Ovary (tissue), 7 donors: ENCODE measurements at regions not wholly inside any gene's neighbourhood (a gene's known extent, or its start where the extent isn't known, plus 50 kb on each side); places are given as distances from the start of the nearest gene placed in this dataset.

Experiments
- DNase-seq, 5 donors: peaks; one replicate each; pipeline ENCODE4 v3.0.0-alpha.2; 2019 to 2020
- H3K27ac ChIP-seq, 2 donors: fragments of 200-600 bp; one replicate each; pipeline versions ENCODE4 v1.5.1 to v1.8.0; 2019 to 2022
- H3K27me3 ChIP-seq: fragments of 200-600 bp; one replicate; pipeline ENCODE4 v1.8.0; 2022
- H3K36me3 ChIP-seq: fragments of 200-600 bp; sonication (generic); one replicate; pipeline ENCODE4 v1.5.1; 2019
- H3K4me1 ChIP-seq: one replicate; pipeline ENCODE4 v1.8.1; 2013; ENCODE audit warnings: mild to moderate bottlenecking, moderate library complexity; ENCODE audit not compliant: insufficient read depth
- H3K4me3 ChIP-seq: fragments of 200-600 bp; sonication (generic); one replicate; pipeline ENCODE4 v1.5.1; 2017
- H3K9me3 ChIP-seq, 2 donors: fragments of 200-600 bp in 1 of 2; sonication (generic) in 1 of 2; one replicate each; pipeline versions ENCODE4 v1.5.1 to v1.8.1; 2013 to 2019; ENCODE audit warnings: mild to moderate bottlenecking in 1 of 2, moderate library complexity in 1 of 2
- CTCF ChIP-seq, 3 donors: fragments of 450-650 bp in 2 of 3; fragments of 200-600 bp in 1 of 3; IDR thresholded peaks; one replicate each; pipeline versions ENCODE4 v1.5.1 to v1.8.0; 2016 to 2022; ENCODE audit warnings: antibody characterized with exemption in 3 of 3, mild to moderate bottlenecking in 1 of 3
- EP300 ChIP-seq: sonication (generic); formaldehyde crosslinking; IDR thresholded peaks from one replicate; pipeline ENCODE4 v1.6.1; 2017; ENCODE audit warnings: antibody characterized with exemption
- POLR2A ChIP-seq: fragments of 450-650 bp; IDR thresholded peaks from one replicate; pipeline ENCODE4 v1.6.1; 2017; ENCODE audit warnings: antibody characterized with exemption, mild to moderate bottlenecking, moderate library complexity
- WGBS, 3 donors: extraction: QIAGEN DNeasy Blood & Tissue Kit in 1 of 3; methylation state at CpG; one replicate each; pipeline versions ENCODE4 v1.1.5 to v1.1.7; 2013 to 2017; 5-methylcytosine and 5-hydroxymethylcytosine counted together
- intact Hi-C, 4 donors: fragments of 100-400 bp; cut with DNase I; formaldehyde crosslinking; loops; one replicate each; pipeline versions ENCODE4 v1.11.0 to v1.15.1; 2022 to 2023
- donor health status: DM: no; HTN: no; CAD: no; lungs with moderate emphysema.
- donor health status: DM: no; HTN: no; CAD: no.
- donor health status: Bipolar disorder and iron deficiency.
- donor health status: DM: no; HTN: no; CAD: no.
- donor health status: DM: yes; HTN: yes; CAD: no.

- WGBS, 3 donors, result 80 to 87% (median 81%) methylated on average over 7 of the region's 7 CpGs
- H3K9me3 ChIP-seq, result no peaks in the 10 kb centered on the region
- no peak overlapping the region for H3K27ac ChIP-seq
- no peak for DNase-seq
- no peaks in the 10 kb centered on the region for H3K27me3 ChIP-seq
- H3K36me3 ChIP-seq, result no peaks in the 10 kb centered on the region
- H3K4me1 ChIP-seq, result no peaks in the 10 kb centered on the region
- H3K4me3 ChIP-seq, result no peak overlapping the region
- intact Hi-C loops, result no loop called here
- TF ChIP-seq CTCF (IDR thresholded peaks at IDR 0.05) (no peak), EP300 (no peak), POLR2A (no peak)
Observed at GRCh38 chr5:85311536-85311935, 926.9 kb upstream of the EDIL3 start.

GRCh38 chr5:85320495-85320894 lies 935.8 kb upstream of the EDIL3 start:
- H3K4me1 ChIP-seq, result no peaks in the 10 kb centered on the region
- H3K27ac ChIP-seq, result no peak overlapping the region
- WGBS, 3 donors, result 82 to 86% (median 83%) methylated on average over 6 of the region's 6 CpGs
- H3K9me3 ChIP-seq, result no peaks in the 10 kb centered on the region
- H3K36me3 ChIP-seq, result no peaks in the 10 kb centered on the region
- H3K4me3 ChIP-seq, result no peak overlapping the region
- intact Hi-C loops, result no loop called here
- no peak for DNase-seq
- no peaks in the 10 kb centered on the region for H3K27me3 ChIP-seq
- TF ChIP-seq POLR2A (no peak), CTCF (IDR thresholded peaks at IDR 0.05) (no peak), EP300 (no peak)

- H3K27ac ChIP-seq, result no peak overlapping the region
- no peaks in the 10 kb centered on the region for H3K27me3 ChIP-seq
- H3K4me1 ChIP-seq, result no peaks in the 10 kb centered on the region
- H3K4me3 ChIP-seq, result no peak overlapping the region
- no peak for DNase-seq
- no peak for TF ChIP-seq POLR2A
- no peak for TF ChIP-seq EP300
- no peak for TF ChIP-seq CTCF (IDR thresholded peaks at IDR 0.05)
- 90 to 96% (median 95%) methylated on average over 1 of the region's 1 CpG for WGBS, 3 donors
- no peaks in the 10 kb centered on the region for H3K9me3 ChIP-seq
- no peaks in the 10 kb centered on the region for H3K36me3 ChIP-seq
- intact Hi-C loops, result no loop called here
Observed at GRCh38 chr5:85333276-85333675, 948.6 kb upstream of the EDIL3 start.

- no peaks in the 10 kb centered on the region for H3K27me3 ChIP-seq
- H3K9me3 ChIP-seq, result no peaks in the 10 kb centered on the region
- intact Hi-C loops, result no loop called here
- H3K27ac ChIP-seq, result no peak overlapping the region
- no peaks in the 10 kb centered on the region for H3K36me3 ChIP-seq
- H3K4me3 ChIP-seq, result no peak overlapping the region
- TF ChIP-seq CTCF (IDR thresholded peaks at IDR 0.05), result no peak
- no peak for TF ChIP-seq EP300
- TF ChIP-seq POLR2A, result no peak
- 70 to 75% (median 73%) methylated on average over 5 of the region's 5 CpGs for WGBS, 3 donors
- H3K4me1 ChIP-seq, result no peaks in the 10 kb centered on the region
- DNase-seq, result no peak
Observed at GRCh38 chr5:85337435-85337834, 952.8 kb upstream of the EDIL3 start.

GRCh38 chr5:85340790-85341189 lies 956.1 kb upstream of the EDIL3 start:
- intact Hi-C loops, result no loop called here
- H3K4me3 ChIP-seq, result no peak overlapping the region
- H3K36me3 ChIP-seq, result no peaks in the 10 kb centered on the region
- no peak overlapping the region for H3K27ac ChIP-seq
- TF ChIP-seq POLR2A (no peak), EP300 (no peak), CTCF (IDR thresholded peaks at IDR 0.05) (no peak)
- no peaks in the 10 kb centered on the region for H3K27me3 ChIP-seq
- no peaks in the 10 kb centered on the region for H3K9me3 ChIP-seq
- H3K4me1 ChIP-seq, result no peaks in the 10 kb centered on the region
- DNase-seq, result no peak
